Neural crest cell (in vitro differentiated cells): ENCODE measurements at regions not wholly inside any gene's neighbourhood (a gene's known extent, or its start where the extent isn't known, plus 50 kb on each side); places are given as distances from the start of the nearest gene placed in this dataset.

Source experiments
- DNase-seq: peaks from one replicate; pipeline ENCODE4 v3.0.0; 2021; ENCODE audit warnings: low read depth, mixed read lengths, low spot score
- H3K27ac Mint-ChIP-seq: one replicate; pipeline ENCODE4 v1.8.0; 2021; ENCODE audit warnings: mild to moderate bottlenecking, mixed read lengths; ENCODE audit not compliant: unreplicated experiment
- H3K27me3 Mint-ChIP-seq: 2 replicates; pipeline ENCODE4 v1.8.0; 2021; ENCODE audit warnings: low read depth, mild to moderate bottlenecking, mixed read lengths
- H3K36me3 Mint-ChIP-seq: 2 replicates; pipeline ENCODE4 v1.8.0; 2021; ENCODE audit warnings: low read depth, mild to moderate bottlenecking, mixed read lengths
- H3K4me1 Mint-ChIP-seq: 2 replicates; pipeline ENCODE4 v1.8.0; 2021; ENCODE audit warnings: mixed read lengths
- H3K4me3 Mint-ChIP-seq: one replicate; pipeline ENCODE4 v1.8.0; 2021; ENCODE audit warnings: mild to moderate bottlenecking, mixed read lengths
- H3K9me3 Mint-ChIP-seq: 2 replicates; pipeline ENCODE4 v1.8.0; 2021; ENCODE audit warnings: mixed read lengths
- CTCF ChIP-seq: fragments of 200-600 bp; sonication (generic); conservative IDR thresholded peaks from 2 replicates; pipeline ENCODE4 v1.5.0; 2021; ENCODE audit warnings: antibody characterized with exemption, mild to moderate bottlenecking

- Mint-ChIP-seq H3K27me3 (no peaks in the 10 kb centered on the region), H3K36me3 (no peaks in the 10 kb centered on the region)
Observed at GRCh38 chr10:64275774-64276173, 754.6 kb downstream of the REEP3 start.

DNA sequence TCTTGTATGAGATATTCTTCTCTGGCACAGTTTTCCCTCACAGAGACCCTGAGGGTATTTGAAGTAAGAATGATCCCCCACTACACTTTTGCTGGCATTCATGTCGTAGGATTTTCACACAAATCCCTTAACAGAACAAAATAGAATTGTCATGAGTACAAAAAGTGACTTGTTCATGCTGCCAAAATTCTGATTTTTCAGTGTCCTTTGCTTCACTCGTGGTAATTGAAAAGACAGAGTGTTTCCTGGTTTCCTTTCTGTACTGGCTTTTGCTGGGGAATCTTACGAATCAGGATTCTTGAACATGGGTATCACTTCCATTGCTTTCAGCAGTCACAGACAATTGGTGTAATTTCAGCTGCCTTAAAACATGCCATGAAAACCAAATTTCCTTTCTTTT lies 756.3 kb downstream of the REEP3 start:
- H3K27ac Mint-ChIP-seq: peak overlapping the region; percentile 0
- no peak for DNase-seq
- peaks cover 9% of the 10 kb centered on the region for H3K4me1 Mint-ChIP-seq
- no peaks in the 10 kb centered on the region for H3K27me3 Mint-ChIP-seq
- H3K9me3 Mint-ChIP-seq: no peaks in the 10 kb centered on the region
- TF ChIP-seq CTCF: no peak
- H3K36me3 Mint-ChIP-seq: no peaks in the 10 kb centered on the region
- H3K4me3 Mint-ChIP-seq: no peak overlapping the region

More at GRCh38 chr10:64275774-64276173, 754.6 kb downstream of the REEP3 start:
- H3K27ac Mint-ChIP-seq: no peak overlapping the region
- no peaks in the 10 kb centered on the region for H3K9me3 Mint-ChIP-seq
- DNase-seq: no peak
- H3K4me3 Mint-ChIP-seq: no peak overlapping the region
- TF ChIP-seq CTCF: no peak
- H3K4me1 Mint-ChIP-seq: peaks cover 9% of the 10 kb centered on the region

DNA sequence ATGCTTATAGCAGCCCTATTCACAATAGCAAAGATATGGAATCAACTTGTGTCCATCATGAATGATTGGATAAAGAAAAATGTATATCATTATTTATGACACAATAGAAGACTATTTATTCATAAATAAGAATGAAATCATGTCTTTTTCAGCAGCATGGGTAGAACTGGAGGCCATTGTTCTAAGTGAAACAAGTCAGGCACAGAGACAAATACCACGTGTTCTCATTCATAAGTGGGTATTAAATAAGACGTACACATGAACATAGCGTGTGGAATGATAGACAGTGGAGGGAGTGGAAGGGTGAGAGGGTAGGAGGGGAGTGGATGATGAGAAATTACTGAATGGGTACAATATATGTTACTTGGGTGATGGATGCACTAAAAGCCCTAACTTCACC lies 762.4 kb downstream of the REEP3 start:
- DNase-seq: no peak
- no peaks in the 10 kb centered on the region for H3K4me1 Mint-ChIP-seq
- no peak overlapping the region for H3K4me3 Mint-ChIP-seq
- no peaks in the 10 kb centered on the region for H3K9me3 Mint-ChIP-seq
- H3K36me3 Mint-ChIP-seq: no peaks in the 10 kb centered on the region
- no peaks in the 10 kb centered on the region for H3K27me3 Mint-ChIP-seq
- TF ChIP-seq CTCF: no peak
- no peak overlapping the region for H3K27ac Mint-ChIP-seq

DNA sequence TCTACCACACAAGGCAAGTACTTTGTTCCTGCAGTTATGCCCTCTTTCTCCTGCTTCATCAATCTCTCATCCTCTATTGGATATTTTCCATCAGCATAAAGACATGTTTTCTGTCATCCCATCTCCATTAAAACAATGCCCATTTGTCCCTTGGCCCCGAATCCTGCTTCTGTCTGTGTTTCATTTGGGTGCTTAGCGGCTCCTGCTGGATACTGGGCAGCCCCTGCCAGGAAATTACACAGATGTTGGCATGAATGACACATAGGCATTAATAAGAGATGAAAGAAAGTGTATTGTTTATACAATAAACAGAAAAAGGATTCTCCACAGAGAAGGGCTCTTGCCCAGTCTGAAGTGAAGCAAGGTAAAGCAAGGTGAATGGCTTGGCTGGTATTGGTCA lies 765.3 kb downstream of the REEP3 start:
- no peaks in the 10 kb centered on the region for H3K27me3 Mint-ChIP-seq
- no peak for TF ChIP-seq CTCF
- no peaks in the 10 kb centered on the region for H3K4me1 Mint-ChIP-seq
- no peak for DNase-seq
- H3K4me3 Mint-ChIP-seq: no peak overlapping the region
- H3K36me3 Mint-ChIP-seq: no peaks in the 10 kb centered on the region
- no peaks in the 10 kb centered on the region for H3K9me3 Mint-ChIP-seq
- no peak overlapping the region for H3K27ac Mint-ChIP-seq

DNA sequence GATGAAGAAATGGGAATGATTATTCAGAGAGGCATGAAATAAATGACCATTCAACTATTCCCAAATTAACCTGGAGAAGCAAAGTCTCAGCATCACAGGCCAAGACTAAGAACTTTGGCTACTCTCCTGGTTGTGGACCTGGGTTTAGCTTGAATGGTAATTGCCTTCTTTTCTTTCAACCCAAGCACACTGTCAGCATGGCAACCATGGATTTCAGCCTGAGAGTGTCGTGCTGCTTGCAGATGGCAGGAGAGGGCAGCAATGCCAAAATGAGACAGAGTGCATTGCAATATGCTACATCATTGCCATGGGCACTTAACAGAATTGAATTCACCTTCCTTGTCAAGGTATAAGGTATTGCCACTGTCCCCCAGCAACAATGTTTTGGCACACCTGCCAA lies 767.2 kb downstream of the REEP3 start:
- Mint-ChIP-seq H3K27me3 (no peaks in the 10 kb centered on the region), H3K9me3 (no peaks in the 10 kb centered on the region), H3K27ac (no peak overlapping the region), H3K4me1 (no peaks in the 10 kb centered on the region), H3K4me3 (no peak overlapping the region), H3K36me3 (no peaks in the 10 kb centered on the region)
- no peak for TF ChIP-seq CTCF
- no peak for DNase-seq

GRCh38 chr10:64303566-64303965 lies 782.4 kb downstream of the REEP3 start:
- Mint-ChIP-seq H3K4me1 (no peaks in the 10 kb centered on the region), H3K27me3 (no peaks in the 10 kb centered on the region), H3K9me3 (no peaks in the 10 kb centered on the region), H3K4me3 (no peak overlapping the region), H3K36me3 (no peaks in the 10 kb centered on the region), H3K27ac (no peak overlapping the region)
- DNase-seq: no peak
- TF ChIP-seq CTCF: no peak
